GM12872 (cell line): ENCODE measurements at regions not wholly inside any gene's neighbourhood (a gene's known extent, or its start where the extent isn't known, plus 50 kb on each side); places are given as distances from the start of the nearest gene placed in this dataset.

ENCODE experiments used
- CTCF ChIP-seq: IDR thresholded peaks from 3 replicates; pipeline ENCODE4 v1.5.1; 2011; ENCODE audit warnings: low read depth, mild to moderate bottlenecking, low read length, moderate library complexity; ENCODE audit not compliant: insufficient read depth

GRCh38 chr19:31574251-31574973 lies 225.2 kb upstream of the TSHZ3 start:
- no peak for TF ChIP-seq CTCF

GRCh38 chr19:31575846-31576335 lies 226.7 kb upstream of the TSHZ3 start:
- TF ChIP-seq CTCF, result no peak

- TF ChIP-seq CTCF, result no peak
These were observed 229.1 kb upstream of the TSHZ3 start for GRCh38 chr19:31578326-31578725.

GRCh38 chr19:31583148-31583547 lies 233.9 kb upstream of the TSHZ3 start:
- TF ChIP-seq CTCF, result no peak

- no peak for TF ChIP-seq CTCF
These were observed 237.0 kb upstream of the TSHZ3 start for GRCh38 chr19:31586282-31586681.

- TF ChIP-seq CTCF, result no peak
These were observed 239.9 kb upstream of the TSHZ3 start for GRCh38 chr19:31589109-31589508.

- TF ChIP-seq CTCF, result no peak
These were observed 242.0 kb upstream of the TSHZ3 start for GRCh38 chr19:31591258-31591657.

- no peak for TF ChIP-seq CTCF
These were observed 243.2 kb upstream of the TSHZ3 start for GRCh38 chr19:31592456-31592855.
